ENCODE measurements at regions not wholly inside any gene's neighbourhood (a gene's known extent, or its start where the extent isn't known, plus 50 kb on each side); places are given as distances from the start of the nearest gene placed in this dataset.

DNA sequence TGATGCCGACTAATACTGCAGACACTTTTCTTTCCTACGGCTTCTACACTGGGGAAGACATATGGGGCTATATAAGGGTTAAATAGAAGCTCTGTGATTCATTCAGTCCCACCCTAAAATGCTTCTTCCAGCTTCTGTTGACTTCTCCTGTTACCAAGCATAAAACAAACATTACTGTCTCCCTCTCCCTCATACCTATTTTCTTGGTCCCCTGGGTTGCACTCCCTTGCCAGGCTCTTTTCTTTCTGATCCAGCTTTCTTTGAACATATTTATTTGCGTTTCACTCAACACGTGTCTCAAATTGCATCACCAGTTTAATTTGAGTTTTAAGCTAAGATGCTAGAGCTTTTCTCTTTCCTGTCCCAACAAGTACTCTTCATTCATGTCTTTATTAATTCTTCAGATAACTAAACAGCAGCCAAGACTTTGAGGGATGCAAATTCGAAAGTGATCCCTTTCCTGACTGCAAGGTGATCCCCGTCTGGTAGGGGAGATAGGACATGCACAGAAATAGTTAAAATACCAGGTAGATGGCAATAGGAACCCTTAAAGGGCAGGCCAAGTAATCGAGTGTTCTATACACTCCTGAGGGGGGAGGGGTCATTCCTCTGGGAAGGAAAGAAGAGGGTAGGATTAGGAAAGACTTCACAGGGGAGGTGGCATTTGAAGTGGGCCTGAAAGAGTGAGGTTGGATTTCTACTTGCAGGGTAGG is 198.6 kb upstream of the BCL6 start:
- H3K9me2 ChIP-seq, result no peaks in the 10 kb centered on the region
- 0 out of 4 replicates have a peak, but pooled peaks cover 0 to 9% of the 10 kb centered on the region in 2 experiments for H3K4me1 ChIP-seq (ENCODE audit: control insufficient read depth in 1 of 2, insufficient read depth in 2 of 2, low read depth in 1 of 2, low read length in 1 of 2)
- no peak overlapping the region for H3K27ac ChIP-seq (ENCODE audit: low read depth in 2 of 2, low read length in 1 of 2)
- no peak overlapping the region for H3K4me3 ChIP-seq (ENCODE audit: low read depth in 2 of 2, low read length in 1 of 2)
- H3K9ac ChIP-seq, result no peak overlapping the region
- H3K9me3 ChIP-seq, result no peaks in the 10 kb centered on the region
- H4K20me1 ChIP-seq (ENCODE audit: insufficient read depth), result no peaks in the 10 kb centered on the region
- 20% methylated on average over 7 of the region's 7 CpGs for WGBS (ENCODE audit: low lambda C conversion rate)
- H3K27me3 ChIP-seq (ENCODE audit: insufficient read depth), result no peaks in the 10 kb centered on the region
- H3K4me2 ChIP-seq, result no peak overlapping the region
- no peaks in the 10 kb centered on the region for H3F3A ChIP-seq (replicated peaks; ENCODE audit: insufficient read depth)
- ChIA-PET CTCF (no interaction called here), POLR2A (no interaction called here)
- TF ChIP-seq TAF1 (IDR thresholded peaks at IDR 0.05; ENCODE audit: borderline replicate concordance, low read depth, low read length) (no peak), CHD2 (IDR thresholded peaks at IDR 0.05; ENCODE audit: low read length, partially characterized antibody) (no peak), EZH2phosphoT487 (IDR thresholded peaks at IDR 0.05; ENCODE audit: borderline replicate concordance, low read depth) (no peak), FOXM1 (IDR thresholded peaks at IDR 0.05; ENCODE audit: low read depth) (no peak), EP300 (IDR thresholded peaks at IDR 0.05; ENCODE audit: borderline replicate concordance in 1 of 2, low read depth in 1 of 2, low read length in 1 of 2) (no peak), ELF1 (IDR thresholded peaks at IDR 0.05) (no peak), GATA2 (CRISPR knock-in tag; IDR thresholded peaks at IDR 0.05) (no peak), MXI1 (IDR thresholded peaks at IDR 0.05; ENCODE audit: low read depth, low read length) (no peak)
- TF ChIP-seq, protein P1, sequence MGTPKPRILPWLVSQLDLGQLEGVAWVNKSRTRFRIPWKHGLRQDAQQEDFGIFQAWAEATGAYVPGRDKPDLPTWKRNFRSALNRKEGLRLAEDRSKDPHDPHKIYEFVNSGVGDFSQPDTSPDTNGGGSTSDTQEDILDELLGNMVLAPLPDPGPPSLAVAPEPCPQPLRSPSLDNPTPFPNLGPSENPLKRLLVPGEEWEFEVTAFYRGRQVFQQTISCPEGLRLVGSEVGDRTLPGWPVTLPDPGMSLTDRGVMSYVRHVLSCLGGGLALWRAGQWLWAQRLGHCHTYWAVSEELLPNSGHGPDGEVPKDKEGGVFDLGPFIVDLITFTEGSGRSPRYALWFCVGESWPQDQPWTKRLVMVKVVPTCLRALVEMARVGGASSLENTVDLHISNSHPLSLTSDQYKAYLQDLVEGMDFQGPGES (IDR thresholded peaks at IDR 0.05; ENCODE audit: low read depth, low read length), result no peak
- TF ChIP-seq, protein P2, sequence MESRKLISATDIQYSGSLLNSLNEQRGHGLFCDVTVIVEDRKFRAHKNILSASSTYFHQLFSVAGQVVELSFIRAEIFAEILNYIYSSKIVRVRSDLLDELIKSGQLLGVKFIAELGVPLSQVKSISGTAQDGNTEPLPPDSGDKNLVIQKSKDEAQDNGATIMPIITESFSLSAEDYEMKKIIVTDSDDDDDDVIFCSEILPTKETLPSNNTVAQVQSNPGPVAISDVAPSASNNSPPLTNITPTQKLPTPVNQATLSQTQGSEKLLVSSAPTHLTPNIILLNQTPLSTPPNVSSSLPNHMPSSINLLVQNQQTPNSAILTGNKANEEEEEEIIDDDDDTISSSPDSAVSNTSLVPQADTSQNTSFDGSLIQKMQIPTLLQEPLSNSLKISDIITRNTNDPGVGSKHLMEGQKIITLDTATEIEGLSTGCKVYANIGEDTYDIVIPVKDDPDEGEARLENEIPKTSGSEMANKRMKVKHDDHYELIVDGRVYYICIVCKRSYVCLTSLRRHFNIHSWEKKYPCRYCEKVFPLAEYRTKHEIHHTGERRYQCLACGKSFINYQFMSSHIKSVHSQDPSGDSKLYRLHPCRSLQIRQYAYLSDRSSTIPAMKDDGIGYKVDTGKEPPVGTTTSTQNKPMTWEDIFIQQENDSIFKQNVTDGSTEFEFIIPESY (IDR thresholded peaks at IDR 0.05; ENCODE audit: borderline replicate concordance, low read depth), result no peak
- TF ChIP-seq, protein P3, sequence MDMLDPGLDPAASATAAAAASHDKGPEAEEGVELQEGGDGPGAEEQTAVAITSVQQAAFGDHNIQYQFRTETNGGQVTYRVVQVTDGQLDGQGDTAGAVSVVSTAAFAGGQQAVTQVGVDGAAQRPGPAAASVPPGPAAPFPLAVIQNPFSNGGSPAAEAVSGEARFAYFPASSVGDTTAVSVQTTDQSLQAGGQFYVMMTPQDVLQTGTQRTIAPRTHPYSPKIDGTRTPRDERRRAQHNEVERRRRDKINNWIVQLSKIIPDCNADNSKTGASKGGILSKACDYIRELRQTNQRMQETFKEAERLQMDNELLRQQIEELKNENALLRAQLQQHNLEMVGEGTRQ (IDR thresholded peaks at IDR 0.05; ENCODE audit: borderline replicate concordance, low read depth, low read length), result no peak
- no peaks in the 10 kb centered on the region for H3K79me2 ChIP-seq (ENCODE audit: insufficient read depth)
- no peaks in the 10 kb centered on the region for H3K36me3 ChIP-seq (replicated peaks in 1 of 2; ENCODE audit: control insufficient read depth in 1 of 2, insufficient read depth in 2 of 2, low read length in 1 of 2)
- no peak for DNase-seq
- H2AFZ ChIP-seq (ENCODE audit: low read depth), result no peak overlapping the region

Data from SK-N-SH (cell line).